ENCODE measurements at regions not wholly inside any gene's neighbourhood (a gene's known extent, or its start where the extent isn't known, plus 50 kb on each side); places are given as distances from the start of the nearest gene placed in this dataset.

DNA sequence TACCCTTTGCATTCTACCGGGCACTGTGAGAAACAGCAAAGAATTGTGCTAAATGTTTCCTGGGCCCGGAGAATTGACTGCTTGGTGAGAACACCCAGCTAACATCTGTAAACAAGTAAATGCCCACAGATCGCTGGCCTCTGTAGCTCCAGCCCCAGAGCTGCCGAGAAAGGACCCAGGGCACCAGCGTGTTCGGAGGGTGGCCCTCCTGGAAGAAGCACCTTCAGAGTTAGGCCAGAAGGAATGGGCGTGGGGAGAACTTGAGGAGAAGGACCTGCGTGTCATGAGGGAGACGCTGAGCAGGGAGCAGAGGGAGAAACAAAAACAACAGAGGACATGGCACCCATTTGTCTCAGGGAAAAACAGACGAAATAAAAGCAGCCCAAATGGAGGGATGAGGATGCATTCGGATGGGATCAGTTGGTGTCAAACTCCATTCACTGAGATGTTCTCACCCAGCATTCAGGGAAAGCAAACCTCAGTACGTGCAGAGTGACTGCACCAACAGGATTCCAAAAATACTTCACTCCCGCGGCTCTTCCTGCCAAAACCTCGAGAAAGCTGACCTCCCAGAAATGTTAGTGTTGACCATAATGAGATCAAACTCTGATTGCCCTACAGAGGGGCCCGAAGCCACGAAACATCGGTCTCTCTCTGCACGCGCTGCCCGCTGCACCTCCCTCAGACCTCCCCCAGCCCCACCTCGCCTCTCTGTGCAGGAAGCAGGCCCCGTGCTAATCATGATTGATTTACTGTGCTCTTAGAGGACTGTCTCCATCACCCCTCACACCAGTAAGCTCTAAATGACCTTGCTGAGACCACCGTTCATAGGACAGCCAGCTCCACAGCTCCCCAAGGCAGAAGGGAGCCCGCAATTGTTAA is 376.3 kb upstream of the SALL3 start:
- DNase-seq (ENCODE audit: low read depth, low spot score) = no peak
- H3K4me3 ChIP-seq (ENCODE audit: low read length) = no peak overlapping the region

DNA sequence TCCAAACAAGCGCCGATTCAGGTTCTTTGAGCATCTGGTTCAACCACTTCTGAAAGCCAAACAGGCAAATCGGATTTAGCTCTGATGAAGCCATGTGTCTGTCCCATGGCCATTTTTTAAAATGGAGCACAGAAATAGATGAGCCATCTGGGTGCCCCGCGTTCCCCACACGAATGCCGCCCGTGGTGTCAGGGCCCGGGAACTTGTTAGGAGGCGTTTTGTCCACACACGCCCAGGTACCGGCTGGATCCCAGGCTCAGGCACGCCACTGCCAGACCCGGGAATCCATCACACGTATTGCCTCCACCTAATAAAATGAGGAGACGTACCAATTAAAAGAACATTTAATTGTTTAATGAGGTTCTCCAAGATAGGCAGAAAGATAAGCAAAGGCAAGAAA is 374.4 kb upstream of the SALL3 start:
- H3K4me3 ChIP-seq (ENCODE audit: low read length) = no peak overlapping the region
- DNase-seq (ENCODE audit: low read depth, low spot score) = no peak

DNA sequence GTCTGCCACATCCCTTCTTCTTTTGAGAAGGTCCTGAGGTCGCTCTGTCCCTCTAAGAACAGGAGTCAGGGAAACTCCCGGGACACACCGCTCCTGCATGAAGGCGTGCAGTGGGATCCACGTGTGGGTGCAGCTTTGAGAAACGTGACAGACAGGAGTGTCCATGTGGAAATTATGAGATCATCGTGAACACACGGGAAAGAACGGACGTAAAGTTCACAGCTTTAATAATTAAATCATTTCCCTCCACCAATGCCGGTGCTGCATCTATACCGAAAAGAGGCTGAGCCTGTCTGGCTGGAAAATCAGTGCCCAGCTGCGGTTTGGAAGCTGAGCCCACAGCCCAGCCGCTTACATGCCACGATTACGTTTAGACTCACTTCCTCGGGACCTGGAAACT is 372.4 kb upstream of the SALL3 start:
- DNase-seq (ENCODE audit: low read depth, low spot score) = no peak
- H3K4me3 ChIP-seq (ENCODE audit: low read length) = no peak overlapping the region

DNA sequence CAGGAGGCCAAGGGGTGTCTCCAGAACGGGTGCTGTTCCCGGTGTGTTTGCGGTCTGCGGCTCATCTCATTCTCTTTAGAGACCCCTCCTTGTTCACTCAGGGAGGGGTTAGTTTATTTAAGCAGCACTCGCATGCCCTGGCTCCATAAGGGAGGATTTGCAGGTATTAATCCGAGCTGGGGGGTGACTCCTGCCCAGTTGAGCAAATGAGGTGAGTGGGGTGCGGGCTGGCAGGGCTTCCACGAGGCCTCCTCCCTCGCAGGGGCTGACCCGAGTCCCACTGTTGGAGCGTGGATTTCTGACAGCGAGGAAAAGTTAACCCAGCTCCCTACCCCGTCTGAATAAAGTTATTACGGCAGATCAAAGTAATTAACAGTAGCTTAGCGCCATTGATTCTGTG is 371.8 kb upstream of the SALL3 start:
- no peak for DNase-seq (ENCODE audit: low read depth, low spot score)
- H3K4me3 ChIP-seq (ENCODE audit: low read length) = no peak overlapping the region

DNA sequence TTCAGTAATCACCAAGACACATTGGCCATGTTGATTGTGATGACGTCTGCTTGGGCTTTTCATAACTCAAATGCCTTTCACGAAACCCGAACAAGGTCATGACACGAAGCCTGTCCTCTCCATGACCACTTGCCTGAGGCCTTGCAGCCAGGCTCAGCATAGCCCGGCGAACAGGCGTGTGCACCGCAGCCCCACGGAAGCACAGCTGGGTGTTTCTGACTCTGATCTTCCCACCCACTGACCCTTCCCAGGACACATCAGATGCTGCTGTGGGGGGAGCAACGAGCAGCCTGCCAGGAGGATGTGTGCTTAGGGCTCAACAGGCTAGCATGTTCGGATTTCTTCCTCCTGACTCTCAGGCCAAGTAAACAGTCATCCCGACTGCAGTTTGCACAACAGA is 369.4 kb upstream of the SALL3 start:
- no peak for DNase-seq (ENCODE audit: low read depth, low spot score)
- H3K4me3 ChIP-seq (ENCODE audit: low read length) = no peak overlapping the region

DNA sequence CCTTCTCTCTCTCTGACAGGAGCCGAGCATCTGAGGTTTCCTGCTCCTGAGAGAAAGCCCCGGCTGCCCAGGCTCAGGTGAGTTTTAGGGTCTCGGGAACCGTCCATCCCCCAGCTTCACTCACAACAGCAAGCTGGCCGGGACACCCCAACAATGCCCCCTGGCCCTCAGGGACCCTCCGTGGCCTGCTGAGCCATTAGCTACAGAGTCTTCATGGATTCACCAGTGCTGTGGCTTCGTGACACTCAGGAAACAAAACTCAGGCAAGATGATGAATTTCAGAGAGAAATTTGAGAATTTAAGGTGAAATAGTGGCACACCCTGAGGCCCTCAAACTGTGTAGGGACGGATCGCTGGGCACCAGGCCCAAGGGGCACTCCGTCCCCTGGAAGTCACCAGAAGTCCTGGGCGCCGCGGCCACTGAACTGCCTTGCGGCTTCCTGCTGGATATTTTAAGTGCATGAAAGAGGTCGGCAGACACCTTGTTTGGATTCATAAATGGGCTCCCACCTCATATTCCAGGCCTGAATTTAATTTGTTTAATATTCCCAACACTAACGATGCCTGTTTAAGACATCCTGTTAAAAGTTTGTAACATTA is 368.3 kb upstream of the SALL3 start:
- DNase-seq (ENCODE audit: low read depth, low spot score) = no peak
- no peak overlapping the region for H3K4me3 ChIP-seq (ENCODE audit: low read length)

DNA sequence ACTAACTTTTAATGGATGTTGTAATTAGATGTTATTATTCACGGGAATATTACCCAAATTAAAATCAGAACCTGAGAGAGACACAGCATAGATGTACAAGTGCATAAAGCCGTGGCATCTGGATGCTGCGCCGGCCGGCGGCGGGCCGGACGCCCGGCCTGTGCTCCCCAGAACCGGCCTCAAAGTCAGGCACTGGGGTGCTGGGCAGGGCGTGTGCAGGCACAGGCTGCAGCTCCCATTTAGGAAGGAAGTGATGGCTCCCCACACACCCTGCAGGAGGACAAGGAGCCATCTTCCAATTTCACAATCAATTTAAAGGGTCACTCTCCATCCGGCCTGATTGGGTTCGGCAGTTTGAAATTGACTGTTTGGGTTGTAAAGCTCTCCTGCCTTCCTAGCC is 367.7 kb upstream of the SALL3 start:
- DNase-seq (ENCODE audit: low read depth, low spot score) = no peak
- no peak overlapping the region for H3K4me3 ChIP-seq (ENCODE audit: low read length)

DNA sequence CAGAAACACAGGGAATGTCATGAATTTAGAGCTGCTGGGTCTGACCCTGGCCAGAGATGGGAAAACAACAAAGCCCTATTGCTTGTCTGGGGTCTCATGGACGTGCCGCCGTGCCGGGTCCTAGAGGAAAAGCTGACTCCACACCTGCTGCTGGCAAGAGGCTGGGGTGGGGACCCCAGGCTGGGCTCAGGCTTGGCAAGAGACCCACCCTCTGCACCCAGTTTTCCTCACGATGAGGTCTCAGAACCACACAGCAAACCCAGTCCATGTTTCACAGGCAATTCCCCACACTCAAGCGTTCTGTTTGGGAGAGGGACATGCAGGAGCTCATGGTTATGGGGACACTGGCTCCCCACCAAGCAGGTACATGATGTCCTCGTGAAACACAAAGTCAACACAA is 367.3 kb upstream of the SALL3 start:
- no peak for DNase-seq (ENCODE audit: low read depth, low spot score)

DNA sequence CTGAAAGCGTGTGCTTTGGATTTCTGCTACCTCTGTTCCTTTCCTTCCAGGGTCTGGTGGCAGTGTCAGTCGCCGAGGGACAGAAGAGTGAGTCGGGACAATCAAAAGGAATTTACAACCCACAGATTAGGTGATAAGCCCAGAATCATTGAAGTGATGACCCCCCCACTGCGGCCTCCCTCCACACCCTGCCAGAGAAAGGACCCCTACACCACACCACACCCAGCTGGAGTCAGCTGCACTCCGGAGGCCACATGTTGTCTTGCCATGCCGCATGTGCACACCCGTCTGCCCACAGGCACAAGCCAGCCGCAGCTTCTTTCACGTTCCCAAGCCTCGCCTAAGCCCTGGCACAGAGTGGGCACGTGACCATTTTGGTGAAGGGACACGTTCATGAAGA is 366.8 kb upstream of the SALL3 start:
- DNase-seq (ENCODE audit: low read depth, low spot score) = no peak
- no peak overlapping the region for H3K4me3 ChIP-seq (ENCODE audit: low read length)

More for the DNA sequence above, 367.3 kb upstream of the SALL3 start:
- H3K4me3 ChIP-seq (ENCODE audit: low read length) = no peak overlapping the region

DNA sequence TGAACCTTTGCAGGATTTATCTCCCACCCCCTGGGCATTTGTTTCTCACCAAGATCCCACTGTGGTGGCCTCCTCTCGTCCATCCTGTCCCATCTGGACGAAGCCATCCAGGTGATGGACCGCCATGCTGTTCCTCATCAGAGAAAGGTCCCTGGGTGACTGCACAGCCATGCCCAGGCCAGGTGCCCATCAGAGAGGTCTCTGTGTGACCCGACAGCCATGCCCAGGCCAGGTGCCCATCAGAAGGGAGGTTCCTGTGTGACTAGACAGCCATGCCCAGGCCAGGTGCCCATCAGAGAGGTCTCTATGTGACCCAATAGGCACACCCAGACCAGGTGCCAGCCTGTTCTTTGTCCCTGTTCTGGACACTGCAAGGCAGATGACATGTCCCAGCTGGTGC is 360.9 kb upstream of the SALL3 start:
- no peak for DNase-seq (ENCODE audit: low read depth, low spot score)
- H3K4me3 ChIP-seq (ENCODE audit: low read length) = no peak overlapping the region

DNA sequence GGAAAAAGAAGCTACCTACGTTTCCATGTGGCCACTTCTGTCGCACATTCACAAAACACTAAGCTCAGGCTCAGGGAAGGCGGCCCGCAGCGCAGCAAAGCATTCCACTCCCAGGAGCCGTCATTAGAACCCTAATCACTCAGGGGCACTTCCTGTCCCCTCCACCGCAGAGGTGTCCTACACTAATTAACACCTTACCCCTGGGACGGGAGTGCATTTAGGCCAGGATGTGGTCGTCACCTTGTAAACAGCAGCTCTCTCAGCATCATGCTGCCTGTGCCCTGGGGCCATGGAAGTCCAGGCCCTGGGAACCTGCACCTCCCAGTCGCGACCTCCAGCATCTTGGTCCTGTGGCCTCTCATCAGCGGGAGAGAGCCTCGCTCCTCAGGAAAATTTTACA is 359.8 kb upstream of the SALL3 start:
- no peak overlapping the region for H3K4me3 ChIP-seq (ENCODE audit: low read length)
- DNase-seq (ENCODE audit: low read depth, low spot score) = no peak

DNA sequence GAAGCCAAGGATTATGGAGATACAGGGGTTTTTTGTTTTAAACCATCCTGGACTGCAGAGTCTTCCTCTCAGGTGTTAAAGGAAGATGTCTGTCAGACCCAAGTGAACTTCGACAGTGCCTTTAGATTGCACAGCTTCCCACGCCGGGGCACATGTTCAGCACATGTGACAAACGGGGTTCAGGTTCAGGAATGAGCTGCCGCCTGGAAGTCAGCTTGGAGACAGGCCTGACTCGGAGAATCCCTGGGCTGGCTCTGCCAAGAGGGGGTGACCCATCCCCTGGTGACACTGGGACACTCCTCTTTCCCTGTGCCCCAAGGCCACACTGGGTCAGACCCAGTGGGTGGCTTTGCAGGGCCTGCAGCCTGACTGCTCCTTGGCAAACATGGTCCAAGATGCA is 359.3 kb upstream of the SALL3 start:
- no peak for DNase-seq (ENCODE audit: low read depth, low spot score)
- H3K4me3 ChIP-seq (ENCODE audit: low read length) = no peak overlapping the region

DNA sequence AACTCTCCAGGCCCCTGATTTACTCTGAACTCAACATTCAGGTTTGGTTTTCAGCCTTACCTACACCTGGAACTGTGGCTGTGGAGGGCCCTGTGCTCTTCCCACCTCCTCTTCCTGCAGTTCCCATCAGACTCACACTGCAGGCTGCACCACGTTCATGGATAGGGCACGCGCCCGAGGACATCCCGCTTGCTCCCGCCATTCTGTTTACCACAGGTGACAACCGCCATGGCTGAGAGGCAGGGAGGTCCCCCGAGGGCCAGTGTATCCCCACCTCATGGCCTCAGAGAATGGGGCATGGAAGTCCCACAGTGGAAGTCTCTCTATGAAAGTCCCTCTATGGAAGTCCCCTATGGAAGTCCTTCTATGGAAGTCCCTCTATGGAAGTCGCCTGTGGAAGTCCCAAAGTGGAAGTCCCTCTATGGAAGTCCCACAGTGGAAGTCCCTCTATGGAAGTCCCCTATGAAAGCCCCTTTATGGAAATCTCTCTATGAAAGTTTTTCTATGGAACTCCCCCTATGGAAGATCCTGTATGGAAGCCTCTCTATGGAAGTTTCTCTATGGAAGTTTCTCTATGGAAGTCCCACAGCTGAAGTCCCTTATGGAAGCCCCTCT is 358.4 kb upstream of the SALL3 start:
- DNase-seq (ENCODE audit: low read depth, low spot score) = no peak

DNA sequence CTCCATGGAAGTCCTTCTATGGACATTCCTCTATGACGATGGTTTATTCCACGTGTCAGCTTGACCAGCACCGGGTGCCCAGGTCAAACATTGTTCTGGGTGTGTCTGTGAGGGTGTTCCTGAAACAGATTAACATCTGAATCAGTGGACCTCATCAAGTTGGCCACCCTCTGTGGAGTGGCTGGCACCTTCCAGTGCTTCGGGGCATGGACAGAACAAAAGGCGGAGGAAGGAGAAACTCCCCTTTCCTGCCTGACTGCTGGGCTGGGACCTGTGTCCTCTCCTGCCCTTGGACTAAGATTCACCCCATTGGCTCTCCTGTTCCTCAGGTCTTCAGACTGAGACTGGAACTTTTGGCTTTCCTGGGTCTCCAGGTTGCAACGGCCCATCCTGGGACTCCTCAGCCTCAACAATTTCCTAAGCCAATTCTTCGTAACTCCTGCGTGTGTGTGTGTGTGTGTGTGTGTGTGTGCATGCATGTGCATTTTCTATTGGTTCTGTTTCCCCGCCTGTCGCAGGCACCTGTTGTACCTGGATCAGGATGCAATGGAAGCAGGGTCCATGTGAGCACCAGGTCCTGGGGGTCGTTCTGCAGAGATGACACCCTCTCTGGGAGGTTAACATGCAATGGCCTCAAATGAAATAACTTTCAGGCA is 357.2 kb upstream of the SALL3 start:
- no peak for DNase-seq (ENCODE audit: low read depth, low spot score)
- no peak overlapping the region for H3K4me3 ChIP-seq (ENCODE audit: low read length)

More for the DNA sequence above, 358.4 kb upstream of the SALL3 start:
- H3K4me3 ChIP-seq (ENCODE audit: low read length) = no peak overlapping the region

DNA sequence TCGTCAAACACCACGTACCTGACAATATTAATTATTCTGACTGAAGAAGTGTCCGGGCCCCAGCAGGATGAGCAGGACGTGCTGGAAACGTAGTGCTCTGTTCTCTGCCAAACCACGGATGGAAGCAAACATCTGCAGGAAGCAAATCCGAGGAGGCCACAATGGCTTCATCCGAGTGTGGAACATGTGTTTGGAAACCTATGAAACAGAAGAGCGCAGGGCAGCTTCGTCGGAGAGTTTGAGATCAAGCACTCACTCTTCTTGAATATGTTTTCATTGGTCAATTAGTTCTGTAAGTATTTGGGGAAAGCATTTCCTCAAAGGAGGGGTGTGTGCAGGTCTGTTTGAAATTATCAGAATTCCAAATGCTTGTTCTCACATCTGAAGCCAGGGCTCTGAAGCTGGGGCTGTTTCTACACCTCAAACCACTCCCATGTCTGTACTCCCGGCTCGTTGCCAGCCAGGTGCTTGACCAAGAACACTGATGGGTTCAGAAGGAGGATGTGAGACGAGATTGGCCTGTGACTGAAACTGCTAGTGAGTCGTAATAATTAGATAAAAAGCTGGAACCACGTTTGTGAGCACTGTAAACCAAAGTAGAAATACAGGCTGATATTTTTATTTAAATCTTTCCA is 356.6 kb upstream of the SALL3 start:
- H3K4me3 ChIP-seq (ENCODE audit: low read length) = no peak overlapping the region
- no peak for DNase-seq (ENCODE audit: low read depth, low spot score)

DNA sequence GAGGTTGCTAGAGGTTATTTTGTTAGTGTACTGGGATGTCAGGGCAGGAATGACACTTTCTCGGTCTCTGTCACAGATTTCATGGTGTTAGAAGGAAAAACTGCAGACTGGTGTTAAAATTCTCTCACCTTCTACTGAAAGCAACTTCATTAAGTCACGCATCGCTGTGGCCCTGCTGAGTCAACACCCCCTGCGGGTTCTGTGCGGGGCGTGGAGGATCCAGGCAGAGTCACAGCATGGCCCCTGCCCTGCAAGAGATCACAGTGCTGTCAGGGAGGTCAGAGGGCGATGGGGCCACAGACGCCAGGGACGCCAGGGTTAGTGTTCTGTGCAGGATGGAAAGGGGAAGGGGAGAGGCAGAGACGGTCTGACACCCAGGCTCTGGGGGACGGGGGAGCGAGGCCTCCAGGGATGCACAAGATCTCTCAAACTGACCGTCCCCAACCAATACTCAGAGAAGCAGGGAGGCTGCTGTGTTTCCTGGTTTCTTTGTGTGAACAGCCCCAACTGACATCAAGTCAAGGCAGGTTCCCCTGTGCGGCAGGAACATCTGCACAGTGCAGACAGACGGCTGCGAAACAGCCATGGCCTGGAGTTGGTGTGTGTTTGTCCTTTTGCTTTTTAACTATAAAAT is 354.9 kb upstream of the SALL3 start:
- H3K4me3 ChIP-seq (ENCODE audit: low read length) = no peak overlapping the region
- DNase-seq (ENCODE audit: low read depth, low spot score) = no peak

DNA sequence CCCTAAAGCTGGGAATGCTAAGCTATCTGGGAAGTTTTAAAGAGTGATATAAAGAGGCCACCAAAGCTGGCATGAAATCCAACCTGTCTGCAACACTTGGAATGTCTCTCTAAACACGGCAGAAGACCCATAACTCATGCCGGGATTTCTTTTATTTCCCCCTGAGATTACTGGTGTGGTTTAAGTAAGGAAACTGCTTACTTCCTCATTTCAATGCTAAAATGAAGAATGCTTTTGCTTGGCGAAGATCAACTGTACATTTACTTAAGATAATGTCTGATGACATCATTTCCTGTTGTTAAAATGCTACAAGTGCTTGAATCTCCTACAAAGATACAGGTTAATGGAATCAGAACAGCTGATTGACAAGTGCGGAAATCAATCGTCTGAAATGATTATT is 353.8 kb upstream of the SALL3 start:
- H3K4me3 ChIP-seq (ENCODE audit: low read length) = no peak overlapping the region
- DNase-seq (ENCODE audit: low read depth, low spot score) = peak; percentile 45

DNA sequence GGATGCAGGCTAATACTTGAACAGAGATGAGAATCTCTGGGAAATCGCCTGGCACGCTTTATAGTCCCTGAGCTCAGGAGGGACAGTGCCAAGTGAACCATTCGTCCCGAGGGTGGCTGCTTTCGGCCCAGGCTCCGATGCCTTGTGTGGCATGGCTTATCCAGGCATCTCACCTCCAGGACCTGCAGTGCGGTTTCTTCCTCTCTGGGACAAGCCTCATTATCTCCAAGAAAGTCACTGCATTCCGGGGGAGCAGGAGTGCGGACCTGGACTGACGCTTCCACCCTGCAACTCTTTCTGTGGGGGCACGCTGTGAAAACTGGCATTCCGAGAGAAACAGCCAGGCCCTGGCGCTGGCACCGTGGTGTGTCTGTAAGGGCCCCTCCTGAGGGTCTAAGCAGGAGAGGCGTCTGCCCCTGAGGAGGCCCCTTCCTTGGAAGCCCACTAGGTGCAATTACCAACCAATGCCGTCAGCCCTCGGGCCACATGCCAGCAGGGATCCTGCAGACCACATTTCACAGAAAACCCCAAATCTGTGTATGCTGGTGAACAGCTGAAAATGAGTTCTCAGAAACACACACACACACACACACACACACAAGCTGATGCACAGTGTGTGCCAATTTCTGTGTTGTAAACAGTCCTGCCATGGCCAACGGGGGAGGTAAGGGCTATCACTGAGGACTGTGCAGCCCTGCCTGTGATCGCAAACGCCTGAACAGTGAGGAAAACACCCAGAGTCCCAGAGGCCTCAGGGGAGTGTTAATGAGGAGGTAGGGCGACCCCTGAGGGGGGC is 351.9 kb upstream of the SALL3 start:
- DNase-seq (ENCODE audit: low read depth, low spot score) = no peak
- H3K4me3 ChIP-seq (ENCODE audit: low read length) = no peak overlapping the region
